CD4-positive, alpha-beta T cell treated with Interleukin-15 for 1 hour (primary cell): ENCODE measurements at regions not wholly inside any gene's neighbourhood (a gene's known extent, or its start where the extent isn't known, plus 50 kb on each side); places are given as distances from the start of the nearest gene placed in this dataset.
A peak's percentile ranks its signal among the peaks of the same experiment; 100 is the strongest.

ENCODE experiments used
- DNase-seq: peaks from one replicate; pipeline ENCODE4 v3.0.0-alpha.2; 2020

DNA sequence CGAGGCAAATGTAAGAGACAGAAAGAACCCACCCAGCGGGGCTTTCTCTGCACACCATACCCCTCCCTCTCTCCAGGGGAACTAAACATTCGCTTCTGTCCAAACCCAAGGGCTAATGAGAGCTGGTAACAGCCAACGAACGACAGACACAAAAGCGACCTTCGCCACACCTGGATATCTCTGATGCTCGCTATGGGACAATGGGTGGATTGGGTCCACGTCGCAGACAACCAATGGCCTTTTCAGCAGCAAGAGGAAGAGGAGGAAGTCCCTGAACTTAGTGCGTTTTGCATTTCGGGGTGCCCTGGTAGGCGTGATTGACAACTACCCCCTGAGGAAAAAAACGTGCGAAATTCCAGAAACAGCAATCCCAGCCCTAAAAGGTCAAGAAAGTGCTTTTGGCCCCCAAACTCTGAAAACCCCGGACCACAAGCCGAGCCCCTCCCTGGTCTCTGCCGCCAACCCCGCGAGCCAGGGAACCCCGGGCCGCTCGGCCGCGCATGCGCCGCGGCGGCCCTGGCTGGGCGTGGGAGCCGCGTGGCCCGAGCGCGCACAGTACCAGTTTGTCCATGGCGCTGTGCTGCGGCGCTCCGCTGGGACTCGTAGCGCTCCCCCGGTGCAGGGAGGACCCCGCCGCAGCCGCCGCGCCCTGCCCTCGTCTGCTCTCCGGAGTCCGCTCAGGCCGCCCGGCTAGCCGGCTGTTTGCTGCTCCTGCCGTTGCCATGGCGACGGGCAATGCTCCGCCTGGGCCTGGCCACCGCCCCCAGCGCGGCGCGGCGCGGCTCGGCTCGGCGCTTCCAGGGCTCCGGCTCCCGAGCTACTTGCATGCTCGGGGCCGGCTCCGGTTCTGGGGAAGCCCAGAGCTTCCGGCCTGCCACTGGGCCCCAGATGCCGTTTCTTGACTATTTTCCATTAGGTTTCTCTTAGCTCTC lies 66.9 kb upstream of the DNAH5 start:
- DNase-seq: peak; percentile 60

DNA sequence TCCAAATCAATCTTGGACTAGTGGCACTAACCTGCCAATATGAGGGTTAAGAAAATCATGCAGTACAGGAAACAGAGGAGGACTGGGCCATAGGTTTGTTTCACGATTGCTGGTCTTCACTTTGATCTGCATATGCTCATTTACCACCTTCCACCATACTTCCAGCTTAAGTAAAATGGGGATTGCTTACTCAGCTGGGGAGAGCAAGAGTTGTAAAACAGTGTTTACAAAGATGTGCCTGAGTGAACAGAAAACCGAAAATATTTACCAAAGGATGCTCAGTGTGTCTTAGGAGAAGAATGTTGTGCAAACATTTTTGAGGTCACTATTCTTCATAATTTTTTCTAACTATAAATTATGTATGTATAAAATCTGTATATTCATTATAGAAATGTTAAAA lies 65.1 kb upstream of the DNAH5 start:
- no peak for DNase-seq

DNA sequence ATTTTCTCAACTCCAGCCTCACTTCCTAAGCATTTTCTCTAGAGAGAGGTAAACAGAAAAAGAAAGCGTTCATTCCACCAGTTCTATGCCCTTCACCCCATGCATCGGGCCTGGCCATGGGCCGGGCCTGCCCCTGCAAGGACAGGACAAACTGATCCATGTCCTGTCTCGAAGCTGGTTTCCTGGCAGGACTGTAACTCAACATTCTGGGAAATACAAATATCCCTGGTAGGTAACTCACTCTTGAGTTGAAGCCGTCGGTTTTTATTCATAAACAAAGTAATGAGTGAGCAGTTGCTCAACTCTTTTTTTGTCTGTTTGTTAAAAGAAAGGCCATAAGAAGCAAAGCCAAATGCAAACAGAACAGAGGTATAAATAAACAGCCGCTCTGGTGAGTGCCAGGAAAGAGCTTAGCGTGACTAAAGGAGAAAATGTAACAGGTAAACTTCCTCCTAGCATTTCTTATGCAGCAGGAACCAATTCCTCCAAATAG lies 64.4 kb upstream of the DNAH5 start:
- no peak for DNase-seq

DNA sequence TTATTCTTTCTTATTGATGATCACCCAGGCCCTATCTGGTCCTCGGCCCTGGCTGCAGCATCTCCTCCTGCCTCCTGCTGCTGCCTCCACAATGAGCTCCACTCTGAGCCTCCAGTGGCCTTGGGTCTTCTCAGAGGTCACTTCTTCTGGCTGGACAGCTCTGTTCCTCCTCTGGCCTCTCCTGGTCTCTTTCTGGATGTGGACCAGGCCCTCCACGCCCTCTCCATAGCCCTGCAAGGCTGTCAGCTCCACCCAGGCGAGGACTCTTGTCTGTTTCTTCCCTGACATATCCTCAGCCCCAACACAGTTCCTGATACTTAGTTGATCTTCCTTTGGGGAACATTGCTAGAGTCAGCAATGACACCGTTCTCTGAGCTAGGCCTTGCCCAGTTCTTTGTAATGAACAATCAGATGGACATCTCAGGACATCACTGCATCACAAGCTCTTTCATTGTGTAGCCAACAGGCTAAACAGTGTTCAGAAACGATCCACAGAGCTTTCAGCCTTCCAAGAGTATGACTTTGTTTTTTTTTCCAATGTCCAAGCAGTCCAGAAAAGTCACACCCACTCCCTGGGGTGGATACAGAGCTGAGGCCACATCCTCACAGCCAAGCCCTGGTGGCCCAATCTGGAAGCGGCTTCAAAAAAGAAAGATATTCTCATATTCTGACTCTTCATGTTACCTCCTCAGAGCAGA lies 62.5 kb upstream of the DNAH5 start:
- no peak for DNase-seq

DNA sequence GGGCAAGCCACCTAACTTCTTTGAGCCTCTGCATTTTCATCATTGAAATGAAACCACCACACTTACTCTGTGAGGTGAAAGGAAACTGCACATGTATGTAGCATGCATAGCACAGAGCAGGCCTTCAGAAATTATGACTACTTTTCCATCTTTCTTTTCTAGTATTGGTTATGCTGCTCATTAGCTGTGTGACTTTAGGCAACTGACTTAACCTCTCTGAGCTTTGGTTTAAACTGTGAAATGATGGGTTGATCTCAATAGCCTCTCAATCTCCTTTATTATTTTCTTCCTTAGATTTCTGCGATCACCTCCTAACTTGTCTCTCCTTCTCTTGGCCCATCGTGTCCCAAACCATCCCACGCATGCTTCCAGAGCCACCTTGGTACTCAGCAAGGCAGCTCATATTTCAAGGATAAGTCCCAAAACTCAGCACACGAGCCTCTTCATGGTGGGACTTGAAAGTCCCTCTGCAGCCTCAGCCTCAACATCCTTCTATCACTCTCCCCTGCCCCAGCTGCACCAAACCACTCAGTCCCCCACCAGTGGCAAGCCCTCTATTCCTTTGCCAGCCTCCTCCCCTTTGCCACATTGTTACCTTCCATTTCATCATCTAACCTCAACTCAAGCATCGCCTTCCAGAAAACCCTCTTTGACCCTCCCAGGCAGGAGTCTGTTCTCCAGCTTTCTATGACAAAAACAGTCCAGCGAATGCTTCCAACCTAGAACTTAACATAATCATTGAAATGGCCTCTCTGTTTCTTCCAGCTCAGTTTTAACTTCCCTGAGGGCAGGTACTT lies 60.3 kb upstream of the DNAH5 start:
- no peak for DNase-seq

DNA sequence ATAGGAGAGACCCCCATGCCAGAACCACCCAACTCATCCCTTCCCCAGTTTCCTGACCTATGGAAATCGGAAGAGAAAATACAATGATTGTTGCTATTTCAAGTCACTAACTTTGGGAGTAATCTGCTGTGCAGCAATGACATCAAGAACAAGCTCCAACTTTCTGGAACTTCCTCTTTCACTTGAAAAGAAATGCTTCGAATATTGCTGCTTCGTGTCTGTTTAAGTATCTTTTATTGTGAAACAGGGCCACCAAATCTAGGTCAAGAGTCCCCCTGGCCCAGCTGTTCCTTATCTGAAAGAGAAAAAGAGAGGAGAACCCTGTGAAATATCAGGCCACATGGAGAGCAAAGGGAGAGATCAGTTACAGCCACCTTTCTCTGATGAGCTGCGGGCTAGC lies 59.4 kb upstream of the DNAH5 start:
- DNase-seq: no peak

DNA sequence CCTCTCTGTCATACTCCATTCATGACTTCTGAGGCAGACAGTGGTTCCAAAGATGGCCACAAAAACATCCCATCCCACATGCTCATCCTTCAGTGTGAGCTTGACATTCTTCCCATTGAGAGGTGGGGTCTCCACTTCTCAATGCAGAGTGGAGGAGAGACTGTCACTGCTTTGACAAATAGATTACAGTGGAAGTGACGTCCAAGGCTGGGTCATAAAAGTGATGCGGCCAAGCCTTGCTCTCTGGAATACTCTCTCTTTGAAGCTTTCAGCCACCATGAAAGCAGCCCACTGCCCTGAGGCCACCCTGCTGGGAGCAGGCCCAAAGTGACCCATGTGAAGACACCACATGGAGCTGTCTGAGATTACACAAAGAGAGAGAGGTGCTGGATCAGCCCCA lies 59.0 kb upstream of the DNAH5 start:
- no peak for DNase-seq

DNA sequence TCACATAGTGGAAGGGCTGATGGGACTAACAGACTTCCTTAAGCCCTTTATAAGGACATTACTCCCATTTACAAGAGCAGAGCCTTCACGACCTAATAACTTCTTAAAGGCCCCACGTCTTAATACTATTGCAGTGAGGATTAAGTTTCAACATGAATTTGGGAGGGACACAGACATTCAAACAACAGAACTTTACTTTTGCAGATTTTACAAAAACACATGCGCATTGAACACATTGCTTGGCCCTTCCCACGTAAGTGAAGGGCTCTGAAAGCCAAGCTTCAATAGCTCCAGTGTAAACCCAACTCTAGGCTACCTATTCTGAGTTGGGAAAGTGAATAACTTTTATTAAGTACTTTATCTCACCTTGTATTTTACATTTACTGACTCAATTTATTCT lies 53.8 kb upstream of the DNAH5 start:
- DNase-seq: no peak

DNA sequence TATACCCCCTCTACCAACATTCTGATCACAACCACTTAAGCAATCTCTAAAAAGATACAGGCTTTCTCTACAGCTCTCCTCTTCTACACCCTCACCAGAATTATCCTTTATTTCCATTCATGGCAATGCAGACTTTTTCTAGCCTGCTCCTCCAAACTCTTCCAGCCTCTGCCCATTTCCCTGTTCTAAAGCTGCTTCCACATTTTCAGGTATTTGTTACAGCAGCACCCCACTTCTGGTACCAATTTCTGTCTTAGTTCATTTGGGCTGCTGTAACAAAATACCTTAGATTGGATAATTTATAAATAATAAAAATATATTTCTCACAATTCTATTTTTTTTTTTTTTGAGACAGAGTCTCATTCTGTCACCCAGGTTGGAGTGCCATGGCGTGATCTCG lies 53.0 kb upstream of the DNAH5 start:
- DNase-seq: no peak

DNA sequence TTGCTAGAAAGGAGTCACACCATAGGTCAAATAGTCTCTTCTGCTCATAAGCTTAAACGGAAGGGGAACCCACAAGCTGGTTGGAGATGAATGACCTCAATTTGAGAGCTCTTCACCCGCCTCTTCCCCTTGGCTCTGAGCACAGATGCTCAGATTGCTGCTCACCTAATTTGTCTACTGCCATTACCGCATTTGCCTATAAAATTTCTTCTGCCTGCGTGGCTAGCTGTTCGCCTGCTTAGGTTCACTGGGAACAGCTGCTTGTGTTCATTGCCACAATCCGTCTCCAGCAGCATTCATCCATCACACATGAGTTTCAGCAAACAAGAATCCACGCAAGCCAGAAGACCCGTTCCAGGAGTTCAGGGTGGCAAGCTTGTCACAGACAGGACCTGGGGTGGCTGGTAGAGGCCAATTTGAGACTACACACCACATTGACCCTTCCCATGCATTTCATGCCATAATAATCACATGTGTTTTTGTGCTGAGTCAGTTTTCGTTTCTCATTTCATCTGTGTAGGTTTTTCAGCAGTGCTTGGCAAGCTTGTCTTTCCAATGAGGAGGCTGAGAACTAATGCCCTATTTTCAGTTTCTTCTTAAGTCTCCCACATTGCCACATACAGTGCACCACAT lies 50.2 kb upstream of the DNAH5 start:
- DNase-seq: no peak
